Brain microvascular endothelial cell (primary cell): ENCODE measurements at regions not wholly inside any gene's neighbourhood (a gene's known extent, or its start where the extent isn't known, plus 50 kb on each side); places are given as distances from the start of the nearest gene placed in this dataset.

Source experiments
- DNase-seq: peaks from one replicate; pipeline ENCODE4 v3.0.0-alpha.2; 2020
- H3K27ac ChIP-seq: fragments of 250-450 bp; sonication (Bioruptor Pico); 2 replicates; pipeline ENCODE4 v1.5.1; 2020; ENCODE audit warnings: mild to moderate bottlenecking, moderate library complexity
- H3K27me3 ChIP-seq: fragments of 250-450 bp; sonication (Bioruptor Pico); replicated peaks from 2 replicates; pipeline ENCODE4 v1.5.1; 2020; ENCODE audit warnings: mild to moderate bottlenecking
- H3K36me3 ChIP-seq: fragments of 250-450 bp; sonication (Bioruptor Pico); replicated peaks from 2 replicates; pipeline ENCODE4 v1.5.1; 2020; ENCODE audit warnings: mild to moderate bottlenecking
- H3K4me3 ChIP-seq: 2 replicates; pipeline ENCODE4 v1.5.1; 2011; ENCODE audit warnings: low read depth, mild to moderate bottlenecking, control low read depth, low read length, moderate library complexity
- in situ Hi-C: cut with HindIII; loops from 2 replicates; pipeline ENCODE4 v1.10.0; 2017; ENCODE audit warnings: low sequenced_read_pairs, low pct_ligation_motif_present
- TF ChIP-seq, protein P1 (sequence below): IDR thresholded peaks from 2 replicates; pipeline ENCODE4 v1.5.1; 2011; ENCODE audit warnings: low read depth, mild to moderate bottlenecking, moderate library complexity, low read length, control low read depth, inconsistent platforms; ENCODE audit errors: missing control alignments

DNA sequence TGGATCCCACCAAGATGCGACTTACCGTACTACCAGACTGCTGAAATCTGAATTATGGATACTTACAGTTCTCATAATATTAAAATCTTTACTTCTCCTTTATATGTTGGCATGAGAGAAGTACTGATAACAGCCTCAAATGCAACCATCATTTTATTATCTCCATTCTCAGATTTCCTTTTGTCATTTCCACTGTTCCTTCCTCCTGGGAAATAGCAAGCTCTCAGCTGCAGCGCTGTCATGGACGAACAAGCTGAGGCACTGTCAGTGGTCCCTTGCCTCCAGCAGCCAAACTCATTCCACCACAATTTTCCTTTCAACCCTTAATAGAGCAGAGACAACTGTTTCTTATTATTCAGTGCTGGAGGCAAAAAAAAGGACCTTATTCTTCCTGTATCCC, 478.4 kb downstream of the ARL4A start:
- Histone ChIP-seq H3K36me3 (no peaks in the 10 kb centered on the region), H3K27ac (no peak overlapping the region), H3K4me3 (no peak overlapping the region), H3K27me3 (no peaks in the 10 kb centered on the region)
- TF ChIP-seq, protein P1, sequence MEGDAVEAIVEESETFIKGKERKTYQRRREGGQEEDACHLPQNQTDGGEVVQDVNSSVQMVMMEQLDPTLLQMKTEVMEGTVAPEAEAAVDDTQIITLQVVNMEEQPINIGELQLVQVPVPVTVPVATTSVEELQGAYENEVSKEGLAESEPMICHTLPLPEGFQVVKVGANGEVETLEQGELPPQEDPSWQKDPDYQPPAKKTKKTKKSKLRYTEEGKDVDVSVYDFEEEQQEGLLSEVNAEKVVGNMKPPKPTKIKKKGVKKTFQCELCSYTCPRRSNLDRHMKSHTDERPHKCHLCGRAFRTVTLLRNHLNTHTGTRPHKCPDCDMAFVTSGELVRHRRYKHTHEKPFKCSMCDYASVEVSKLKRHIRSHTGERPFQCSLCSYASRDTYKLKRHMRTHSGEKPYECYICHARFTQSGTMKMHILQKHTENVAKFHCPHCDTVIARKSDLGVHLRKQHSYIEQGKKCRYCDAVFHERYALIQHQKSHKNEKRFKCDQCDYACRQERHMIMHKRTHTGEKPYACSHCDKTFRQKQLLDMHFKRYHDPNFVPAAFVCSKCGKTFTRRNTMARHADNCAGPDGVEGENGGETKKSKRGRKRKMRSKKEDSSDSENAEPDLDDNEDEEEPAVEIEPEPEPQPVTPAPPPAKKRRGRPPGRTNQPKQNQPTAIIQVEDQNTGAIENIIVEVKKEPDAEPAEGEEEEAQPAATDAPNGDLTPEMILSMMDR: no peak
- in situ Hi-C loops: no loop called here
- no peak for DNase-seq

- no peaks in the 10 kb centered on the region for H3K36me3 ChIP-seq
- in situ Hi-C loops: no loop called here
- TF ChIP-seq, protein P1: no peak
- no peaks in the 10 kb centered on the region for H3K27me3 ChIP-seq
- H3K27ac ChIP-seq: no peak overlapping the region
- no peak for DNase-seq
- no peak overlapping the region for H3K4me3 ChIP-seq
These were observed 479.4 kb downstream of the ARL4A start for GRCh38 chr7:13166801-13167200.

GRCh38 chr7:13169356-13169755, 481.9 kb downstream of the ARL4A start:
- no peak for DNase-seq
- Histone ChIP-seq H3K27ac (no peak overlapping the region), H3K4me3 (no peak overlapping the region), H3K36me3 (no peaks in the 10 kb centered on the region), H3K27me3 (no peaks in the 10 kb centered on the region)
- in situ Hi-C loops: no loop called here
- TF ChIP-seq, protein P1: no peak

DNA sequence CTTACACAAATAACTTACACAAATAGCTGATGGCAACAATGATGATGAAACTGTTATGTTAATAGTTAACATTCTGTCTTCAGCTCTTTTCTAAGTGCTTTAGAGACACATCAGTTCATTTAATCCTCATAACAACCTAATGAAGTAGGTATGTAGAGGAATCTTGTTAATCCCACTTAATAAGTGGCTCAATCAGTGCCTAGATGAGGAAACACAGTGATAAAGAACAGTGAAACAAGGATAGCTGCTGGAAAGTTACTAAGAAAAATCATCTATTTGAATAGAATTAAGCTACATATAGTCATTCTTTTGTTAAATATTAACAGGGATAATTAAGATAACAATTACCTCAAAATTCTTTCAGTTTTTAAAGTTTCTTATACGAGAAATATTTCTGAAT, 487.6 kb downstream of the ARL4A start:
- Histone ChIP-seq H3K36me3 (no peaks in the 10 kb centered on the region), H3K27ac (no peak overlapping the region), H3K27me3 (no peaks in the 10 kb centered on the region), H3K4me3 (no peak overlapping the region)
- DNase-seq: no peak
- in situ Hi-C loops: no loop called here
- TF ChIP-seq, protein P1: no peak

GRCh38 chr7:13179011-13179582, 491.7 kb downstream of the ARL4A start:
- Histone ChIP-seq H3K27me3 (no peaks in the 10 kb centered on the region), H3K4me3 (no peak overlapping the region), H3K36me3 (no peaks in the 10 kb centered on the region), H3K27ac (no peak overlapping the region)
- in situ Hi-C loops: no loop called here
- TF ChIP-seq, protein P1: peak; percentile 5
- DNase-seq: no peak
